NCI-H82 (cell line): ENCODE measurements at regions not wholly inside any gene's neighbourhood (a gene's known extent, or its start where the extent isn't known, plus 50 kb on each side); places are given as distances from the start of the nearest gene placed in this dataset.
"Not testable (repeated sequence)": the region's sequence is repeated elsewhere in the genome, so short reads cannot be mapped to it uniquely, and the experiment has no call there.

ENCODE experiments used
- DNase-seq: peaks from one replicate; lab custom pipeline; 2025; lab: John Stamatoyannopoulos, UW

GRCh38 chr17:70286391-70286790 lies 117.1 kb downstream of the KCNJ2 start:
- no peak for DNase-seq

GRCh38 chr17:70288540-70289290 lies 119.4 kb downstream of the KCNJ2 start:
- DNase-seq = no peak

- DNase-seq = no peak
Measured at GRCh38 chr17:70290770-70291169, 121.4 kb downstream of the KCNJ2 start.

GRCh38 chr17:70292366-70292765 lies 123.0 kb downstream of the KCNJ2 start:
- no peak for DNase-seq

GRCh38 chr17:70293564-70294310 lies 124.4 kb downstream of the KCNJ2 start:
- not testable (repeated sequence) for DNase-seq

- DNase-seq = no peak
Measured at GRCh38 chr17:70295329-70295728, 126.0 kb downstream of the KCNJ2 start.

- no peak for DNase-seq
Measured at GRCh38 chr17:70295731-70296130, 126.4 kb downstream of the KCNJ2 start.

GRCh38 chr17:70296456-70296855 lies 127.1 kb downstream of the KCNJ2 start:
- no peak for DNase-seq

GRCh38 chr17:70297397-70297796 lies 128.1 kb downstream of the KCNJ2 start:
- DNase-seq = no peak

- no peak for DNase-seq
Measured at GRCh38 chr17:70298929-70299531, 129.7 kb downstream of the KCNJ2 start.

GRCh38 chr17:70307430-70308225 lies 138.3 kb downstream of the KCNJ2 start:
- no peak for DNase-seq

- peak; percentile 23 for DNase-seq
Measured at GRCh38 chr17:70308618-70309017, 139.3 kb downstream of the KCNJ2 start.

GRCh38 chr17:70310221-70310672 lies 140.9 kb downstream of the KCNJ2 start:
- DNase-seq = no peak

GRCh38 chr17:70313086-70313852 lies 143.9 kb downstream of the KCNJ2 start:
- DNase-seq = no peak

- DNase-seq = no peak
Measured at GRCh38 chr17:70314096-70314495, 144.8 kb downstream of the KCNJ2 start.

- no peak for DNase-seq
Measured at GRCh38 chr17:70314506-70314905, 145.2 kb downstream of the KCNJ2 start.

GRCh38 chr17:70317421-70317820 lies 148.1 kb downstream of the KCNJ2 start:
- DNase-seq = no peak

GRCh38 chr17:70318051-70318450 lies 148.7 kb downstream of the KCNJ2 start:
- DNase-seq = no peak

- DNase-seq = peak; percentile 46
Measured at GRCh38 chr17:70319516-70319915, 150.2 kb downstream of the KCNJ2 start.

GRCh38 chr17:70320673-70321345 lies 151.5 kb downstream of the KCNJ2 start:
- DNase-seq = no peak

GRCh38 chr17:70321352-70321751 lies 152.0 kb downstream of the KCNJ2 start:
- DNase-seq = no peak
